ENCODE measurements at regions not wholly inside any gene's neighbourhood (a gene's known extent, or its start where the extent isn't known, plus 50 kb on each side); places are given as distances from the start of the nearest gene placed in this dataset.

GRCh38 chr6:97443408-97444080 lies 160.5 kb upstream of the MMS22L start:
- ATAC-seq, result no peak
- TF ChIP-seq RARB (CRISPR knock-in tag; IDR thresholded peaks at IDR 0.05) (no peak), TCF4 (CRISPR knock-in tag; IDR thresholded peaks at IDR 0.05; ENCODE audit: borderline replicate concordance) (no peak), CSRNP3 (CRISPR knock-in tag; IDR thresholded peaks at IDR 0.05) (no peak), ZNF70 (CRISPR knock-in tag; IDR thresholded peaks at IDR 0.05) (no peak), ZFP3 (CRISPR knock-in tag; IDR thresholded peaks at IDR 0.05) (no peak), PPARA (CRISPR knock-in tag; IDR thresholded peaks at IDR 0.05; ENCODE audit: borderline replicate concordance) (no peak), PATZ1 (CRISPR knock-in tag; IDR thresholded peaks at IDR 0.05; ENCODE audit: borderline replicate concordance) (no peak), ESRRG (CRISPR knock-in tag; IDR thresholded peaks at IDR 0.05) (no peak), ISL1 (CRISPR knock-in tag; IDR thresholded peaks at IDR 0.05) (no peak), ZNF565 (CRISPR knock-in tag; conservative IDR thresholded peaks at IDR 0.05; ENCODE audit: low read depth) (no peak), ZNF8 (CRISPR knock-in tag; IDR thresholded peaks at IDR 0.05) (no peak), ZFP30 (CRISPR knock-in tag; IDR thresholded peaks at IDR 0.05) (no peak)

DNA sequence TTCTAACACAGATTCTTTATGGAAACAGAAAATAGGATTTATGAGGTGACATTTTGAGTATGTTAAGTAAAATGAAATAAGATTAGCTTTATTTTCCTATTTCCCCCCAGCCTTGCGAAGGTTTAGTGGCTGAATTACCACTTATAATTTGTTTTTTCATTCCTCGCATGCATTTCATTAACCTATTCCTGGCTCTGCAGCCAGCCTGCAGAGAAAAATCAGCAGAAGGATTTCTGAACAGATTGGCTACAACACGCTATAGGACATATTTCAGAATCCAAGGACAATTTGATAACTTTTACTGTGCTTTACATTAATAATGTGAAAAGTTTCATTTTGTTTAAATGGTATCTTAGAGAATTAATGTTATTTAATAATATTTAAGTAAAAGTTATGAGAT lies 162.4 kb upstream of the MMS22L start:
- no peak for ATAC-seq
- no peak for TF ChIP-seq ZNF8 (CRISPR knock-in tag; IDR thresholded peaks at IDR 0.05)
- TF ChIP-seq, protein P1, sequence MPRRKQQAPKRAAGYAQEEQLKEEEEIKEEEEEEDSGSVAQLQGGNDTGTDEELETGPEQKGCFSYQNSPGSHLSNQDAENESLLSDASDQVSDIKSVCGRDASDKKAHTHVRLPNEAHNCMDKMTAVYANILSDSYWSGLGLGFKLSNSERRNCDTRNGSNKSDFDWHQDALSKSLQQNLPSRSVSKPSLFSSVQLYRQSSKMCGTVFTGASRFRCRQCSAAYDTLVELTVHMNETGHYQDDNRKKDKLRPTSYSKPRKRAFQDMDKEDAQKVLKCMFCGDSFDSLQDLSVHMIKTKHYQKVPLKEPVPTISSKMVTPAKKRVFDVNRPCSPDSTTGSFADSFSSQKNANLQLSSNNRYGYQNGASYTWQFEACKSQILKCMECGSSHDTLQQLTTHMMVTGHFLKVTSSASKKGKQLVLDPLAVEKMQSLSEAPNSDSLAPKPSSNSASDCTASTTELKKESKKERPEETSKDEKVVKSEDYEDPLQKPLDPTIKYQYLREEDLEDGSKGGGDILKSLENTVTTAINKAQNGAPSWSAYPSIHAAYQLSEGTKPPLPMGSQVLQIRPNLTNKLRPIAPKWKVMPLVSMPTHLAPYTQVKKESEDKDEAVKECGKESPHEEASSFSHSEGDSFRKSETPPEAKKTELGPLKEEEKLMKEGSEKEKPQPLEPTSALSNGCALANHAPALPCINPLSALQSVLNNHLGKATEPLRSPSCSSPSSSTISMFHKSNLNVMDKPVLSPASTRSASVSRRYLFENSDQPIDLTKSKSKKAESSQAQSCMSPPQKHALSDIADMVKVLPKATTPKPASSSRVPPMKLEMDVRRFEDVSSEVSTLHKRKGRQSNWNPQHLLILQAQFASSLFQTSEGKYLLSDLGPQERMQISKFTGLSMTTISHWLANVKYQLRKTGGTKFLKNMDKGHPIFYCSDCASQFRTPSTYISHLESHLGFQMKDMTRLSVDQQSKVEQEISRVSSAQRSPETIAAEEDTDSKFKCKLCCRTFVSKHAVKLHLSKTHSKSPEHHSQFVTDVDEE (CRISPR knock-in tag; IDR thresholded peaks at IDR 0.05), result no peak
- TF ChIP-seq ZC3H10 (CRISPR knock-in tag; IDR thresholded peaks at IDR 0.05), result no peak
- no peak for TF ChIP-seq PATZ1 (CRISPR knock-in tag; IDR thresholded peaks at IDR 0.05; ENCODE audit: borderline replicate concordance)
- no peak for TF ChIP-seq ZFP30 (CRISPR knock-in tag; IDR thresholded peaks at IDR 0.05)
- TF ChIP-seq OSR1 (CRISPR knock-in tag; IDR thresholded peaks at IDR 0.05), result no peak
- no peak for TF ChIP-seq ZNF565 (CRISPR knock-in tag; conservative IDR thresholded peaks at IDR 0.05; ENCODE audit: low read depth)
- no peak for TF ChIP-seq TCF4 (CRISPR knock-in tag; IDR thresholded peaks at IDR 0.05; ENCODE audit: borderline replicate concordance)

DNA sequence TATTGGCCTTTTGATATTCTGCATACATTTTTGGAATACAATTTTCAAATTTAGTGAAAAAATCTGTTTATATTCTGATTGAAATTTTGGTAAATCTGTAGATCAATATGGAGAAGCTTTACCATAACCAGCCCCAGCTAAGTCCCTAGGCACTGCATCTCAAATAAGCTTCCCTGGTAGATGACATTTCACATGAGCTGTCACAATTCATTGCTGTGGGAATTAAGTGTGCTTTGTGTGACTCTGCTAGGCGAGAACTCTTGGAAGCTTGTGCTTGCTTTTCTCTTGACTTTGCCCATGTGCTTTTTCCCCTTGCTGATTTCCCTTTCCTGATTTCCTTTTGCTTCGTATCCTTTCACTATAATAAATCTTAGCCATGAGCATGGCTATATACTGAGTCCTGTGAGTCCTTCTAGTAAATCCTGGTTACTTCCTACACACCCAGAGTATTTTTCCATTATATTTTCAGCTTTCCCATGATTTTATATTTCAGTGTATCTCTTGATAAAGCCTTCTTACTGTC lies 166.5 kb upstream of the MMS22L start:
- no peak for ATAC-seq
- TF ChIP-seq ZNF8 (CRISPR knock-in tag; IDR thresholded peaks at IDR 0.05) (no peak), OSR1 (CRISPR knock-in tag; IDR thresholded peaks at IDR 0.05) (no peak), RARB (CRISPR knock-in tag; IDR thresholded peaks at IDR 0.05) (no peak), ZC3H10 (CRISPR knock-in tag; IDR thresholded peaks at IDR 0.05) (no peak), TOX (CRISPR knock-in tag; IDR thresholded peaks at IDR 0.05; ENCODE audit: borderline replicate concordance) (no peak), TCF4 (CRISPR knock-in tag; IDR thresholded peaks at IDR 0.05; ENCODE audit: borderline replicate concordance) (no peak), CSRNP3 (CRISPR knock-in tag; IDR thresholded peaks at IDR 0.05) (no peak), ESRRG (CRISPR knock-in tag; IDR thresholded peaks at IDR 0.05) (no peak), PATZ1 (CRISPR knock-in tag; IDR thresholded peaks at IDR 0.05; ENCODE audit: borderline replicate concordance) (no peak), ZFP3 (CRISPR knock-in tag; IDR thresholded peaks at IDR 0.05) (no peak), PPARA (CRISPR knock-in tag; IDR thresholded peaks at IDR 0.05; ENCODE audit: borderline replicate concordance) (no peak), ARNTL (CRISPR knock-in tag; IDR thresholded peaks at IDR 0.05; ENCODE audit: borderline replicate concordance, low read depth) (no peak), CREB5 (CRISPR knock-in tag; IDR thresholded peaks at IDR 0.05; ENCODE audit: low read depth) (no peak), ISL1 (CRISPR knock-in tag; IDR thresholded peaks at IDR 0.05) (no peak)
- TF ChIP-seq, protein P2, sequence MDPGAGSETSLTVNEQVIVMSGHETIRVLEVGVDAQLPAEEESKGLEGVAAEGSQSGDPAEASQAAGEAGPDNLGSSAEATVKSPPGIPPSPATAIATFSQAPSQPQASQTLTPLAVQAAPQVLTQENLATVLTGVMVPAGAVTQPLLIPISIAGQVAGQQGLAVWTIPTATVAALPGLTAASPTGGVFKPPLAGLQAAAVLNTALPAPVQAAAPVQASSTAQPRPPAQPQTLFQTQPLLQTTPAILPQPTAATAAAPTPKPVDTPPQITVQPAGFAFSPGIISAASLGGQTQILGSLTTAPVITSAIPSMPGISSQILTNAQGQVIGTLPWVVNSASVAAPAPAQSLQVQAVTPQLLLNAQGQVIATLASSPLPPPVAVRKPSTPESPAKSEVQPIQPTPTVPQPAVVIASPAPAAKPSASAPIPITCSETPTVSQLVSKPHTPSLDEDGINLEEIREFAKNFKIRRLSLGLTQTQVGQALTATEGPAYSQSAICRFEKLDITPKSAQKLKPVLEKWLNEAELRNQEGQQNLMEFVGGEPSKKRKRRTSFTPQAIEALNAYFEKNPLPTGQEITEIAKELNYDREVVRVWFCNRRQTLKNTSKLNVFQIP (CRISPR knock-in tag; IDR thresholded peaks at IDR 0.05; ENCODE audit: borderline replicate concordance, low read depth), result no peak

Measured in SK-N-SH treated with all-trans-retinoic acid at 6 μM for 48 hours (cell line).